Body of pancreas (tissue), 4 donors: ENCODE measurements at regions not wholly inside any gene's neighbourhood (a gene's known extent, or its start where the extent isn't known, plus 50 kb on each side); places are given as distances from the start of the nearest gene placed in this dataset.

Source experiments
- ATAC-seq: fragments of 150-250 bp; one replicate; pipeline ENCODE4 v1.9.1; 2016
- DNase-seq, 4 donors: peaks; one replicate each; pipeline ENCODE4 v3.0.0-alpha.2; 2019
- H3K27ac ChIP-seq, 4 donors: fragments of 200-600 bp; sonication (generic); 1 replicate in 3 of 4; 2 replicates in 1 of 4; pipeline versions ENCODE4 v1.5.1 to v1.6.1; 2016 to 2019; ENCODE audit warnings: mild to moderate bottlenecking in 1 of 4, mixed read lengths in 1 of 4, moderate library complexity in 1 of 4
- H3K27me3 ChIP-seq, 2 donors: fragments of 200-600 bp; sonication (generic); one replicate each; pipeline ENCODE4 v1.6.0; 2016; ENCODE audit warnings: mild to moderate bottlenecking in 1 of 2
- H3K36me3 ChIP-seq, 2 donors: fragments of 200-600 bp; sonication (generic); replicated peaks in 1 of 2; 2 replicates each; pipeline ENCODE4 v1.5.1; 2016; ENCODE audit warnings: low read depth in 2 of 2; ENCODE audit not compliant: insufficient read depth in 1 of 2
- H3K4me1 ChIP-seq: fragments of 200-600 bp; sonication (generic); one replicate; pipeline ENCODE4 v1.6.0; 2016
- H3K4me3 ChIP-seq, 2 donors: fragments of 200-600 bp; sonication (generic); 1 replicate in 1 of 2; 2 replicates in 1 of 2; pipeline ENCODE4 v1.5.1; 2016 to 2019
- H3K9me3 ChIP-seq, 3 donors: fragments of 200-600 bp; sonication (generic); 1 replicate in 2 of 3; 2 replicates in 1 of 3; pipeline ENCODE4 v1.5.1; 2016
- POLR2A ChIP-seq, 3 donors: fragments of 450-650 bp; IDR thresholded peaks; one replicate each; pipeline ENCODE4 v1.6.1; 2016; ENCODE audit warnings: antibody characterized with exemption in 3 of 3, mild to moderate bottlenecking in 2 of 3
- WGBS, 2 donors: methylation state at CpG; one replicate each; pipeline ENCODE4 v1.1.5; 2017; 5-methylcytosine and 5-hydroxymethylcytosine counted together
- intact Hi-C: fragments of 100-400 bp; cut with DNase I; formaldehyde crosslinking; loops from one replicate; pipeline ENCODE4 v1.15.1; 2023
- TF ChIP-seq, protein P1 (sequence below), 7 experiments: fragments of 450-650 bp in 4 of 7; fragments of 200-600 bp in 3 of 7; sonication (generic) in 3 of 7; IDR thresholded peaks; one replicate each; pipeline ENCODE4 v1.5.1; 2016 to 2019; ENCODE audit warnings: antibody characterized with exemption in 7 of 7

- no peaks in the 10 kb centered on the region for H3K36me3 ChIP-seq
- no peaks in the 10 kb centered on the region for H3K27me3 ChIP-seq
- peak overlapping the region in 1 of 4 donors; percentile 12 for H3K27ac ChIP-seq
- no peak overlapping the region for H3K4me3 ChIP-seq
- ATAC-seq = peak; percentile 76
- TF ChIP-seq, protein P1, sequence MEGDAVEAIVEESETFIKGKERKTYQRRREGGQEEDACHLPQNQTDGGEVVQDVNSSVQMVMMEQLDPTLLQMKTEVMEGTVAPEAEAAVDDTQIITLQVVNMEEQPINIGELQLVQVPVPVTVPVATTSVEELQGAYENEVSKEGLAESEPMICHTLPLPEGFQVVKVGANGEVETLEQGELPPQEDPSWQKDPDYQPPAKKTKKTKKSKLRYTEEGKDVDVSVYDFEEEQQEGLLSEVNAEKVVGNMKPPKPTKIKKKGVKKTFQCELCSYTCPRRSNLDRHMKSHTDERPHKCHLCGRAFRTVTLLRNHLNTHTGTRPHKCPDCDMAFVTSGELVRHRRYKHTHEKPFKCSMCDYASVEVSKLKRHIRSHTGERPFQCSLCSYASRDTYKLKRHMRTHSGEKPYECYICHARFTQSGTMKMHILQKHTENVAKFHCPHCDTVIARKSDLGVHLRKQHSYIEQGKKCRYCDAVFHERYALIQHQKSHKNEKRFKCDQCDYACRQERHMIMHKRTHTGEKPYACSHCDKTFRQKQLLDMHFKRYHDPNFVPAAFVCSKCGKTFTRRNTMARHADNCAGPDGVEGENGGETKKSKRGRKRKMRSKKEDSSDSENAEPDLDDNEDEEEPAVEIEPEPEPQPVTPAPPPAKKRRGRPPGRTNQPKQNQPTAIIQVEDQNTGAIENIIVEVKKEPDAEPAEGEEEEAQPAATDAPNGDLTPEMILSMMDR (IDR thresholded peaks at IDR 0.05) = no peak
- no peak for TF ChIP-seq POLR2A (IDR thresholded peaks at IDR 0.05)
- H3K9me3 ChIP-seq = no peaks in the 10 kb centered on the region
- intact Hi-C loops = no loop called here
- no peak for DNase-seq
- peaks cover 6% of the 10 kb centered on the region for H3K4me1 ChIP-seq
- WGBS, 2 donors = 12 to 23% methylated on average over 1 of the region's 1 CpG
These were observed 85.5 kb upstream of the GBE1 start for GRCh38 chr3:81846988-81847387.

- intact Hi-C loops = no loop called here
- no peak for TF ChIP-seq POLR2A (IDR thresholded peaks at IDR 0.05)
- TF ChIP-seq, protein P1 (IDR thresholded peaks at IDR 0.05) = no peak
- WGBS, 2 donors = 39 to 52% methylated on average over 2 of the region's 2 CpGs
- no peak overlapping the region for H3K4me3 ChIP-seq
- H3K36me3 ChIP-seq = no peaks in the 10 kb centered on the region
- H3K4me1 ChIP-seq = peaks cover under 1% of the 10 kb centered on the region
- H3K27me3 ChIP-seq = no peaks in the 10 kb centered on the region
- H3K27ac ChIP-seq = no peak overlapping the region
- DNase-seq (no peak), ATAC-seq (no peak)
- H3K9me3 ChIP-seq = no peaks in the 10 kb centered on the region
These were observed 80.1 kb upstream of the GBE1 start for GRCh38 chr3:81841540-81841939.

- intact Hi-C loops = no loop called here
- ATAC-seq (no peak), DNase-seq (no peak)
- no peaks in the 10 kb centered on the region for H3K4me1 ChIP-seq
- no peaks in the 10 kb centered on the region for H3K27me3 ChIP-seq
- H3K4me3 ChIP-seq = no peak overlapping the region
- no peaks in the 10 kb centered on the region for H3K9me3 ChIP-seq
- TF ChIP-seq, protein P1 (IDR thresholded peaks at IDR 0.05) = no peak
- no peak for TF ChIP-seq POLR2A (IDR thresholded peaks at IDR 0.05)
- WGBS, 2 donors = 72 to 76% methylated on average over 4 of the region's 4 CpGs
- no peak overlapping the region for H3K27ac ChIP-seq
- H3K36me3 ChIP-seq = no peaks in the 10 kb centered on the region
These were observed 78.2 kb upstream of the GBE1 start for GRCh38 chr3:81839504-81840094.

DNA sequence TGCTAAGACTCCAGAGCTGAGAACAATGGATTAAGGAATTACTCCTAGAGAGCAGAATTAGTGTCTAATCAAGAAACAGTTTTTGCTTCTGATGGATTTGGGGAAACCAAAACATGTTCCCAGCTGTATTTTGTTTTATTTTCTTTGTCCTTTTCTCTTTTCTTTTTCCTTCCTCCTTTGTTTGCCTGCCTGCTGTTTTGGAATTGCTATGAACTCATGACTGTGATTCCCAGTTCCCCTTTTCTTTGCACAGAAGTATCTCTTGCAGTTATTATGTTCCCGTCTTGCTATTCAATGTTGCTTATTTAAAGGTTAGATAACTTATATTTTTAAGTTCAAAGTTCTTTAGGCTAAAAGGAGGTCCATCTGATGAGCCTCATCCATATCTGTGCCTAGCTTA lies 77.0 kb upstream of the GBE1 start:
- intact Hi-C loops = no loop called here

More for the DNA sequence above, 77.0 kb upstream of the GBE1 start:
- H3K4me3 ChIP-seq = no peak overlapping the region
- H3K9me3 ChIP-seq = no peaks in the 10 kb centered on the region
- no peaks in the 10 kb centered on the region for H3K36me3 ChIP-seq
- no peaks in the 10 kb centered on the region for H3K4me1 ChIP-seq
- ATAC-seq (no peak), DNase-seq (no peak)
- TF ChIP-seq, protein P1 (IDR thresholded peaks at IDR 0.05) = no peak
- TF ChIP-seq POLR2A (IDR thresholded peaks at IDR 0.05) = no peak
- H3K27ac ChIP-seq = no peak overlapping the region
- H3K27me3 ChIP-seq = no peaks in the 10 kb centered on the region
- 68 to 81% methylated on average over 1 of the region's 1 CpG for WGBS, 2 donors
